ENCODE measurements at regions not wholly inside any gene's neighbourhood (a gene's known extent, or its start where the extent isn't known, plus 50 kb on each side); places are given as distances from the start of the nearest gene placed in this dataset.

GRCh38 chr7:366161-366803, 76.3 kb downstream of the FOXL3 start:
- TF ChIP-seq POLR2A (IDR thresholded peaks at IDR 0.05; ENCODE audit: low read length) (no peak), GATA1 (IDR thresholded peaks at IDR 0.05; ENCODE audit: low read depth, low read length) (no peak)
